KMS-11 (cell line): ENCODE measurements at regions not wholly inside any gene's neighbourhood (a gene's known extent, or its start where the extent isn't known, plus 50 kb on each side); places are given as distances from the start of the nearest gene placed in this dataset.
"Not testable (repeated sequence)": the region's sequence is repeated elsewhere in the genome, so short reads cannot be mapped to it uniquely, and the experiment has no call there.

Source experiments
- H2AFZ ChIP-seq: fragments of 200-600 bp; sonication (generic); 2 replicates; pipeline ENCODE4 v1.6.1; 2016; ENCODE audit warnings: antibody characterized with exemption, mixed run types, low read depth
- H3K27ac ChIP-seq: fragments of 200-600 bp; sonication (generic); 2 replicates; pipeline ENCODE4 v1.6.1; 2016; ENCODE audit warnings: mild to moderate bottlenecking, mixed run types
- H3K27me3 ChIP-seq: fragments of 200-600 bp; sonication (generic); 2 replicates; pipeline ENCODE4 v1.6.1; 2017; ENCODE audit warnings: mild to moderate bottlenecking, low read depth, mixed run types, moderate library complexity; ENCODE audit not compliant: insufficient read depth
- H3K36me3 ChIP-seq: fragments of 200-600 bp; sonication (generic); 2 replicates; pipeline ENCODE4 v1.6.1; 2017; ENCODE audit warnings: mild to moderate bottlenecking, mixed run types; ENCODE audit not compliant: insufficient read depth
- H3K4me1 ChIP-seq: fragments of 200-600 bp; sonication (generic); 2 replicates; pipeline ENCODE4 v1.6.1; 2016; ENCODE audit warnings: mild to moderate bottlenecking, low read depth, mixed run types; ENCODE audit not compliant: poor library complexity, severe bottlenecking
- H3K4me2 ChIP-seq: fragments of 200-600 bp; sonication (generic); 2 replicates; pipeline ENCODE4 v1.7.0; 2016; ENCODE audit warnings: mild to moderate bottlenecking, mixed run types
- H3K4me3 ChIP-seq: fragments of 200-600 bp; sonication (generic); IDR thresholded peaks from 2 replicates; pipeline ENCODE4 v1.6.1; 2017; ENCODE audit warnings: low read depth, low read length, mixed read lengths; ENCODE audit not compliant: insufficient read depth
- H3K79me2 ChIP-seq: fragments of 200-600 bp; sonication (generic); 2 replicates; pipeline ENCODE4 v1.6.1; 2016; ENCODE audit warnings: low read depth, mixed run types; ENCODE audit not compliant: insufficient read depth
- H3K9ac ChIP-seq: fragments of 200-600 bp; sonication (generic); 2 replicates; pipeline ENCODE4 v1.6.1; 2016; ENCODE audit warnings: mild to moderate bottlenecking, mixed run types
- H4K20me1 ChIP-seq: fragments of 200-600 bp; sonication (generic); 2 replicates; pipeline ENCODE4 v1.6.1; 2016; ENCODE audit warnings: mild to moderate bottlenecking, mixed run types; ENCODE audit not compliant: insufficient read depth
- CTCF ChIP-seq: fragments of 200-600 bp; sonication (generic); conservative IDR thresholded peaks from 2 replicates; pipeline ENCODE4 v1.6.1; 2017; ENCODE audit warnings: low read depth, mild to moderate bottlenecking, antibody characterized with exemption, low read length, moderate library complexity, mixed read lengths

DNA sequence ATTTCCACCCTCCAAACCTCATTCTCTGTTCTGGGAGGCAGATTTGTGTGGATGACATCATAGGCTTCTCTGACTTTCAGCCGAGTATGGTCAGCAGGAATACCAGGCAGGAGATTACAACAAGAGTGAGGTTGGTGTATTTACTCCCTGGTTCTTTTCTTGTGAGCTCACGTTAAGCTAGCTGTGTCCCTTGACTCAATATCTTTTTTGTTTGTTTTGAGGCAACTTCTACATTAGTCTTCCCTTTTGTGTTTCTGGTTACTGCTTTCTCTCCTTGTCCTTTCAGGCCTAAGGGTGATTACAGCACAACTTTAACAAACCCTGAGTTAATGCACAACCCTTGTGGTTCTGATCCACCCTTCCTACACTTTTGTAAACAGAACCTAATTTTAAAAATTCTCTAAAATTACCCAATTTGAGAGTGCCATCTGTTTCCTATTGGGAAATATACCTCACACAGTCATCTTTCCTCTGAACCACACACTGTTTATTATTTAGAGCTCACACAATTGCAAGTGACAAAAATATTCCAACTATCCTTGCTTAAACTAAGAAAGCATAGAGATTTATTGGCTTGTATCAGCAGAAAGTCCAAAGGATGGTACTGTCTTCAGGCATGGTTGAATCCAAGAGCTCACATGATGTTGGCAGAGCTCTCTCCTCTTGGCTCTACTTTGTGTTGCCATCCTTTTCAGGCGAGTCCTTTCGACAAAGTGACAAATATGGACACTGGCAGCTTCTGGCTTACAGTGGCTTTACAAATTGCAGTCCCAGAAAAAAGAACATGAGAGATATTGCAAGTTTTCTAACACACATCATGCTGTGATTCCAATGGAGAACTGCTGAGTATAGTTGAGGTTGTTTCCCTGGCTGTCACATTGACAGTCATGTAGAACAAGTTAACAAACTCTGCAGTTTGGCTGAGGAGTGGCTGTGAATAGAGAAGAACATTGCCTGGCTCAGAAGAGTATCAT, 150.5 kb upstream of the DDIT4L start:
- H3K9ac ChIP-seq = no peak overlapping the region
- H4K20me1 ChIP-seq = no peaks in the 10 kb centered on the region
- H3K27me3 ChIP-seq = no peaks in the 10 kb centered on the region
- H3K4me2 ChIP-seq = no peak overlapping the region
- H3K36me3 ChIP-seq = no peaks in the 10 kb centered on the region
- H2AFZ ChIP-seq = no peak overlapping the region
- TF ChIP-seq CTCF = no peak
- no peak overlapping the region for H3K27ac ChIP-seq
- H3K4me1 ChIP-seq = no peaks in the 10 kb centered on the region
- no peaks in the 10 kb centered on the region for H3K79me2 ChIP-seq
- H3K4me3 ChIP-seq = no peak overlapping the region

GRCh38 chr4:100339870-100340269, 149.6 kb upstream of the DDIT4L start:
- Histone ChIP-seq H2AFZ (no peak overlapping the region), H4K20me1 (no peaks in the 10 kb centered on the region), H3K4me1 (no peaks in the 10 kb centered on the region), H3K36me3 (no peaks in the 10 kb centered on the region), H3K4me3 (no peak overlapping the region), H3K4me2 (no peak overlapping the region), H3K79me2 (no peaks in the 10 kb centered on the region), H3K27ac (no peak overlapping the region), H3K9ac (no peak overlapping the region), H3K27me3 (no peaks in the 10 kb centered on the region)
- TF ChIP-seq CTCF = no peak

GRCh38 chr4:100333491-100333890, 143.2 kb upstream of the DDIT4L start:
- H3K79me2 ChIP-seq, H2AFZ ChIP-seq, H3K9ac ChIP-seq, H3K4me2 ChIP-seq, H3K4me3 ChIP-seq, H3K4me1 ChIP-seq, H3K36me3 ChIP-seq, H3K27me3 ChIP-seq, H3K27ac ChIP-seq, H4K20me1 ChIP-seq: not testable (repeated sequence)

DNA sequence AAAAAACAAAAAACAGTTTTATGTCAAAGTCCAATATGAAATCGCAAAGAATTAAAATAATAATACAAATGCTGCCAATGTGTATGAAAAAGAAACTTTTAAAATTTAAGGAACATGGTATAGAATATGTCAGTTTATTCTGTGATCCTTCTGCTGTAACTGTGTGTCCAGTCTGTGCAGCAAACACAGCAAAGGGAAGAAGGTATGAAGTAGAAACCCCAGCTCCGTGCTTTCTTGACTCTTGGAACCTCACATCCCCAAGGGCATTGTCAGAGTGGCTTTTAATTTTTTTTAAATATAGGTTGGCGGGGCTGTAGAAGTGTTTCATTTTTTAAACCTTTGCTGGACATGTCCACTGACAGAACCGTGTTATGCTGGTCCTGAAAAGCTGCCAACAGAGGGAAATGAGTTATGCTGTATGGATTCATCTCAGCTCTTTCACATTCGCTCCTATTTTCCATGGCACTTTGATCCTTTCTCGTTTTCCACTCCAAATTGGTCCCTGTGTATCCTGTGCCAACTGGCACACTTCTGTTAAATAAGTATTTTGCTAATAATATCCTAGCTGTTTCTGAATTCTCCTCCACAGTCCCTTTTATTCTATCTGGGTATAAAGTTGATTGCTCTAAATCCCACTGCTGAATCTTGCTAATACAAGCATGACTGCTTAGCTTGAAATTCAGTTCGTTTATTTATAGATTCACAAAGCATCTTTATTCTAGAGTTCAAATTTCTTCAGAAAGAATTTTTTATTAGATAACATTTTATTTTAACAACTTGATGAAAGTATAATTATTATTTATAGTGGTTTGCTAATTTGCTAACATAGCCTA, 127.0 kb upstream of the DDIT4L start:
- Histone ChIP-seq H2AFZ (no peak overlapping the region), H3K4me3 (no peak overlapping the region), H3K79me2 (no peaks in the 10 kb centered on the region), H3K9ac (no peak overlapping the region), H3K27ac (no peak overlapping the region), H3K4me2 (no peak overlapping the region), H3K36me3 (no peaks in the 10 kb centered on the region), H4K20me1 (no peaks in the 10 kb centered on the region), H3K27me3 (no peaks in the 10 kb centered on the region), H3K4me1 (no peaks in the 10 kb centered on the region)
- no peak for TF ChIP-seq CTCF
